Peyer's patch (tissue), 4 donors: ENCODE measurements at regions not wholly inside any gene's neighbourhood (a gene's known extent, or its start where the extent isn't known, plus 50 kb on each side); places are given as distances from the start of the nearest gene placed in this dataset.

Experiments used
- DNase-seq, 3 donors: peaks; one replicate each; pipeline ENCODE4 v3.0.0-alpha.2; 2017 to 2019
- H3K27ac ChIP-seq, 4 donors: fragments of 200-600 bp; sonication (generic); one replicate each; pipeline ENCODE4 v1.5.1; 2016 to 2019
- H3K27me3 ChIP-seq, 2 donors: fragments of 200-600 bp; sonication (generic); one replicate each; pipeline ENCODE4 v1.5.1; 2019
- H3K36me3 ChIP-seq, 3 donors: fragments of 200-600 bp; sonication (generic); one replicate each; pipeline ENCODE4 v1.5.1; 2016 to 2019
- H3K4me1 ChIP-seq, 4 donors: fragments of 200-600 bp; sonication (generic); one replicate each; pipeline ENCODE4 v1.5.1; 2016 to 2019
- H3K4me3 ChIP-seq, 4 donors: fragments of 200-600 bp; sonication (generic); 1 replicate in 3 of 4; 2 replicates in 1 of 4; pipeline ENCODE4 v1.5.1; 2016 to 2019; ENCODE audit warnings: mild to moderate bottlenecking in 1 of 4
- H3K9me3 ChIP-seq, 4 donors: fragments of 200-600 bp; sonication (generic); one replicate each; pipeline ENCODE4 v1.5.1; 2016 to 2019; ENCODE audit warnings: mild to moderate bottlenecking in 1 of 4
- POLR2A ChIP-seq, 2 donors: fragments of 450-650 bp; IDR thresholded peaks; one replicate each; pipeline ENCODE4 v1.5.1; 2017; ENCODE audit warnings: antibody characterized with exemption in 2 of 2, mild to moderate bottlenecking in 2 of 2, moderate library complexity in 2 of 2
- TF ChIP-seq, protein P1 (sequence below), 6 experiments: fragments of 450-650 bp in 4 of 6; fragments of 200-600 bp in 2 of 6; sonication (generic) in 1 of 6; IDR thresholded peaks; one replicate each; pipeline ENCODE4 v1.5.1; 2017 to 2019; ENCODE audit warnings: antibody characterized with exemption in 6 of 6, mild to moderate bottlenecking in 3 of 6, moderate library complexity in 1 of 6

DNA sequence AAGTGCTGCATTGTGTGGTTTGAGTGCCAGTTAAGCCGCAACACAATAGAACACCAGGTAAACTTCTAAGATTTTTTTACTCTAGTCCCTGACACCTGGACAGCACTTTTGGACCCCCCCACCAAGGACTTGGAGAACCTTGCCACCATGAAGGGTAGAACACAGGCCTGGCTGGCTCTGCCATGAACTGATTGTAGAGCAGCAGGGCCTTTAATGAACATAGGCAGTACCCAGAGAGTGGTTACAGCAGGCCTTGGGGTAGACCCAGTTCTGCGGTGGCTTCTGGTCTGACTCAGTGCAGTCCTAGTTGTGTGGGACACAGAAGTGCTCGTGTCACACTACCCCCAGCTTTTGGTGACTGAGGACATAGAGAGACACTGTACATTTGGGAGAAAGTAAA, 648.3 kb downstream of the PCDH19 start:
- Histone ChIP-seq H3K4me1 (no peaks in the 10 kb centered on the region), H3K27me3 (no peaks in the 10 kb centered on the region), H3K9me3 (peaks cover 0 to 4% (median 0%) of the 10 kb centered on the region in 4 donors), H3K36me3 (no peaks in the 10 kb centered on the region), H3K27ac (no peak overlapping the region), H3K4me3 (no peak overlapping the region)
- TF ChIP-seq, protein P1, sequence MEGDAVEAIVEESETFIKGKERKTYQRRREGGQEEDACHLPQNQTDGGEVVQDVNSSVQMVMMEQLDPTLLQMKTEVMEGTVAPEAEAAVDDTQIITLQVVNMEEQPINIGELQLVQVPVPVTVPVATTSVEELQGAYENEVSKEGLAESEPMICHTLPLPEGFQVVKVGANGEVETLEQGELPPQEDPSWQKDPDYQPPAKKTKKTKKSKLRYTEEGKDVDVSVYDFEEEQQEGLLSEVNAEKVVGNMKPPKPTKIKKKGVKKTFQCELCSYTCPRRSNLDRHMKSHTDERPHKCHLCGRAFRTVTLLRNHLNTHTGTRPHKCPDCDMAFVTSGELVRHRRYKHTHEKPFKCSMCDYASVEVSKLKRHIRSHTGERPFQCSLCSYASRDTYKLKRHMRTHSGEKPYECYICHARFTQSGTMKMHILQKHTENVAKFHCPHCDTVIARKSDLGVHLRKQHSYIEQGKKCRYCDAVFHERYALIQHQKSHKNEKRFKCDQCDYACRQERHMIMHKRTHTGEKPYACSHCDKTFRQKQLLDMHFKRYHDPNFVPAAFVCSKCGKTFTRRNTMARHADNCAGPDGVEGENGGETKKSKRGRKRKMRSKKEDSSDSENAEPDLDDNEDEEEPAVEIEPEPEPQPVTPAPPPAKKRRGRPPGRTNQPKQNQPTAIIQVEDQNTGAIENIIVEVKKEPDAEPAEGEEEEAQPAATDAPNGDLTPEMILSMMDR (IDR thresholded peaks at IDR 0.05): no peak
- no peak for TF ChIP-seq POLR2A (IDR thresholded peaks at IDR 0.05)
- DNase-seq: no peak

GRCh38 chrX:99752776-99753175, 657.3 kb downstream of the PCDH19 start:
- no peaks in the 10 kb centered on the region for H3K36me3 ChIP-seq
- H3K27ac ChIP-seq: no peak overlapping the region
- no peaks in the 10 kb centered on the region for H3K9me3 ChIP-seq
- H3K4me3 ChIP-seq: no peak overlapping the region
- no peaks in the 10 kb centered on the region for H3K27me3 ChIP-seq
- TF ChIP-seq, protein P1 (IDR thresholded peaks at IDR 0.05): no peak
- H3K4me1 ChIP-seq: no peaks in the 10 kb centered on the region
- DNase-seq: no peak

- no peaks in the 10 kb centered on the region for H3K27me3 ChIP-seq
- no peaks in the 10 kb centered on the region for H3K9me3 ChIP-seq
- no peak overlapping the region for H3K4me3 ChIP-seq
Observed at GRCh38 chrX:99750721-99751120, 659.4 kb downstream of the PCDH19 start.

GRCh38 chrX:99722094-99722493, 688.0 kb downstream of the PCDH19 start:
- no peaks in the 10 kb centered on the region for H3K4me1 ChIP-seq
- H3K27me3 ChIP-seq: no peaks in the 10 kb centered on the region
- H3K9me3 ChIP-seq: no peaks in the 10 kb centered on the region
- no peak overlapping the region for H3K4me3 ChIP-seq
- no peak overlapping the region for H3K27ac ChIP-seq
- DNase-seq: no peak
- H3K36me3 ChIP-seq: no peaks in the 10 kb centered on the region
- no peak for TF ChIP-seq POLR2A (IDR thresholded peaks at IDR 0.05)
- TF ChIP-seq, protein P1 (IDR thresholded peaks at IDR 0.05): no peak

More at GRCh38 chrX:99750721-99751120, 659.4 kb downstream of the PCDH19 start:
- no peak for DNase-seq
- Histone ChIP-seq H3K27ac (no peak overlapping the region), H3K4me1 (no peaks in the 10 kb centered on the region), H3K36me3 (no peaks in the 10 kb centered on the region)
- TF ChIP-seq POLR2A (IDR thresholded peaks at IDR 0.05): no peak
- TF ChIP-seq, protein P1 (IDR thresholded peaks at IDR 0.05): no peak

DNA sequence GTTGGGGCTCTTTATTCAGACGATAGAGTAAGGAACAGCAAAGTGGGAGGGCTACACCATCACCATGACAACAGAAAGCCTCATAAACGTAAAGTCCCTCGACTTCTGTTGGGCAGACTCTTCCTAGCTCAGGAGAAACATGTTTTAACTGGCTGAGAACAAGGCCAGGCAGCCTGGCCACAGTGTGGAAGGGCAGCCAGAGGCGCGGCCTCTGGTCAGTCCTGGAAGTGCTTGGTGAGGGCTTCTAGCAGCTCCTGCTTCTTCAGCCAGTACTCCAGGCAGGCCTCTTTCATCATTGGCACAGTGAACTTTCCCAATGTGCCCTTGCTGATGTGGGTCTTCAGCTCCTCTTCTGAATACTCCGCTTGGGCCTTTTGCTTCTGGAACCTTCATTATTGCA, 690.9 kb downstream of the PCDH19 start:
- H3K4me1 ChIP-seq: no peaks in the 10 kb centered on the region
- no peak overlapping the region for H3K27ac ChIP-seq
- no peaks in the 10 kb centered on the region for H3K27me3 ChIP-seq
- no peak for DNase-seq
- no peaks in the 10 kb centered on the region for H3K9me3 ChIP-seq
- no peak overlapping the region for H3K4me3 ChIP-seq
- TF ChIP-seq POLR2A (IDR thresholded peaks at IDR 0.05): no peak
- TF ChIP-seq, protein P1 (IDR thresholded peaks at IDR 0.05): no peak
- H3K36me3 ChIP-seq: no peaks in the 10 kb centered on the region

- no peak overlapping the region for H3K4me3 ChIP-seq
- no peaks in the 10 kb centered on the region for H3K36me3 ChIP-seq
- no peak for DNase-seq
- no peaks in the 10 kb centered on the region for H3K4me1 ChIP-seq
- no peaks in the 10 kb centered on the region for H3K9me3 ChIP-seq
- TF ChIP-seq, protein P1 (IDR thresholded peaks at IDR 0.05): no peak
- no peak for TF ChIP-seq POLR2A (IDR thresholded peaks at IDR 0.05)
- no peak overlapping the region for H3K27ac ChIP-seq
- no peaks in the 10 kb centered on the region for H3K27me3 ChIP-seq
Observed at GRCh38 chrX:99717716-99718115, 692.4 kb downstream of the PCDH19 start.
